HG03469 (cell line): ENCODE measurements at regions not wholly inside any gene's neighbourhood (a gene's known extent, or its start where the extent isn't known, plus 50 kb on each side); places are given as distances from the start of the nearest gene placed in this dataset.

ENCODE experiments used
- ATAC-seq: cut with Tn5 transposase; IDR thresholded peaks from one replicate; pipeline ENCODE4 v1.9.1; 2021; ENCODE audit warnings: mild to moderate bottlenecking, moderate library complexity, moderate number of reproducible peaks; ENCODE audit not compliant: unreplicated experiment

DNA sequence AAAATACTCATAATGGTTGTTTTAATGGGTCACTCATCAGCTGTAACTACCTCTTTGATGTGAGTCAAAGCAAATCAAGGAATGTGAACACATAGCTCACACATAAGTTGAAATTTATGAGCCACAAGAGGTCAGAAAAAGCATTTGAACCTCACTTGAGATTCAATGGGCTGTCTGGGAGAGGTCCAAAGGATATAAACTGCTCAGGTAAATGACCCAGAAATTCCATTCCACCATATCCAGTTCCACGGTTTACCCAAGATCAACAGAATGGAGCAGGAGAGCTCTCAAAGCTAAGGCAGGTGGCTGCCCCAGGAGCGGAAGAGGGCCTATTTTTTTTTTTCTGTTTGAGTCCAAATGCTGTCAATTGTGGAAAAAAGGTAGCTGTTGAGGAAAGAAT lies 464.1 kb downstream of the TNS1 start:
- no peak for ATAC-seq

DNA sequence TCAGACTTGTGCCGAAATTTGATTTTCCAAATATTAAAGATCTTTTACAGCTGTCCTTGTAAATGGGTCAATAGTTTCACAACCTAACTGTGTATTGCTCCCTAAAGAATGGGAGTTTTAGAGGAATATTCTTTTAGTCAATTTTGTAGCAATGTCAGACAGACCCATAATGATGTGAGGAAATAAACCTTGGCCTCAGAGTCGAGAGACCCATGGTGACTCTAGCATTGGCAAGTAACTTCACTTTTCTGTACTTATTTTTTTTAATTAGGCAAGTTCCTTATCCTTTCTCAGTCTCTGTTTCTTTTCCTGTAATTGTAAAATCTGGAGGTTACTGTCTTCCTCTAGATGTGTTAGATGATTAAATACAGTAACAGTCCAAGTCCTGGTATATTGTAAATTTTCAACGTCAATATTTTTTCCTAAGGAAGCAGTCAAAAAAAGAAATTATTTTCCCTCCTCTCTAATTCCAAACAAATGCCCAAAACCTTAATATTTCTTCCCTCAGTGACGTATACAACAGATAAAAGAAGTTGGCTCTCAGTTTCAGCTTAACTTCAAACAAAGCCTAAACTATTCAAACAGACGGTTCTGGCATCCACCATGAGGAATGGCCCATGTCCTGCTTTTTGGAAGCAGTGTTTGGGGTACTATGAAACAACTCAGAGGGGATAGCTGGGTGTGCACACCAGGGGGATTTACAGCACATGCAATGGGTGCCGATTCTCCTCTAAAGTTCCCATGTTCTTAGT lies 466.7 kb downstream of the TNS1 start:
- no peak for ATAC-seq

DNA sequence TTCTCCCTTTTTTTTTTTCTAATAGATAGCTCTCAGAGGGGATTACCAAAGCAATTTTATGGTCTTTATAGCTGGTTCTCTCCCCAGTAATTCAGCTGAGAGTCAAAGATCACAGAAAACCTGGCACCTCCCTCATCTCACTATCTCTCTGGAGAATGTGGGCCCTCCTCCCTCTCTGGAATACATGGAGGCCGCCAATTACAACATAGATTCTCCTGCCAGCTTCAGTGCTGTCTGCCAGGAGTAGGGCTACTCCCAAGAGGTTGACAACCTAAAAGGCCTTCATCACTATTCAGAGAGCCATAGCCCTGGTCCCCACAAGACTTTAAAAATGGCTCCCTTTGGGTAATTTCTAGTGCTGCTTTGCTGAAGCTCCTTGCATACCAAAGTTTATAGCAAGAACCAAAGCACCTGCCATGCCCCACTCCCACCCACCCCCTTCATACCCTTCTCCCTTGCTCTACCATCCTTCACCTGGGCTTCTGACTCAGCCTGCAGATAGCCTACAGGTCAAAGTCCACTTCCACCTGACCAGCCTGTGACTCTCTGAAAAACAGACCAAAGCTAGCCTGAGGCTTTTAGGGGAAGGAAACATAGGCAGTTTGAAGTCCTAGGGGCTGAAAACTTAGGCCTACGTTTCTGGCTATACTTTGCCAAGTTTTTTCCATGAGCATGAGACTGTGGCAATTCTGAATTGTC lies 472.3 kb downstream of the TNS1 start:
- no peak for ATAC-seq

DNA sequence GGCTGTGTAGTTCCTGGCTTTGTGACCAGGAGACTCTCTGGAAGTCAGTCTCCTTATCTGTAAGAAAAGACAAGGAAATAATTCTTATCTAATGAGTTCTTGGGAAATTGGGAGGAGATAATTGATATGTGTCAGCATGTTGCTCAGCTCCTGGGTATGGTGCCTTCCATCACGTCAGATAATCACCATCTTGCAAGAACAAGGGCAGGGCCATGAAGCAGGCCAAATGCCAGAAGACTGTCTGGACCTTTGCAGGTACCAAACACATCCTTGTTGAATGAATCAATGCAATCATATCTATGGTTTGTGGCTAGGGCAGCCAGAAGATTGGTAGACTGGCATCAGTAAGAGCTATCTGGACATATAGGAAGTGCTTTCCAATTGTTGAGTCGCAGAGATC lies 473.5 kb downstream of the TNS1 start:
- ATAC-seq: no peak

DNA sequence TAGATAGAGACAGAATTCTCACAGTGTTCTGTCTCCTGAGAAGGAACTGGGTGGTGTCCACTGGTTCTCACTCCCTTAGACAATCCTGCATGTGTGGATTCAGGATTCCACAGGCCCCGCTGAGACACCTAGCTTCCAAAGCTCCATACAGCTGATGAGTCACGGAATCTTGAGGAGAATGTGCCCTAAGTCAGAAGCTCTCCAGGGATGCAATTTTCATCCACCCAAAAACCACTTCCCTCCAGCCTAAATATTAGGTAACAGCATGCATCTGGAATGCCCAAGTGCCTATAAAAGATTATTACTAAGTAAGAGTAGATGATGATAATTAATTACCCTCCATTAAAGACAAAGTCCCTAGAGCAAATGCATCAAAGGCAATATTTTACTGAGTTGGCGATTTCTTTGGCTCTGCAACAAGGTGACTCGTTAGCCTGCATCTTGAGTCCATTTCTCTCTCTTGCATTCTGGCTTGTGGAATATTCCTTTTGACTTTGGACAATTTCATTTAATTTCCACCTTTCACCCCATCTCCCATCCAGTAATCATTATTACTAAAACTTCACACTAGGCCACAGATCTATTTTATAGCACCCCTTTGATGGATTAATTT lies 475.1 kb downstream of the TNS1 start:
- ATAC-seq: no peak

DNA sequence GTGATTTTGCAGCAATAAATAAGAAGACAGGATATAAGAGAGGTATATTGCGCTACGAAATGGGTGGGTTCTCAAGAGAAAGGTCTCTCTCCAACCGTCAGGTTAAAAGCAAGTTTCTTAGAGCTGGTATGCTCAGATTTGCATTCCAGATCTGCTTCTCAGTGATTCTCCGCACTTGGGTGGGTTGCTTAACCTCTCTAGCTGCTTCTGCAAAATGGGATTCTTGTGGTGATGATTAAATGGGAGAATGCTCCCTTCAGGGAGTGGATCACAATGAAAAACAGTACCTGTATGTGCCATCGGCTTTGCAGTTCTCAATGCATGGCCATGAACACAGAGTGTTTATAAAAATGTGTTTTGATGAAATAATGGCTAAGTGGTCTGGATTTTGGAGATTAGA lies 477.7 kb downstream of the TNS1 start:
- no peak for ATAC-seq

DNA sequence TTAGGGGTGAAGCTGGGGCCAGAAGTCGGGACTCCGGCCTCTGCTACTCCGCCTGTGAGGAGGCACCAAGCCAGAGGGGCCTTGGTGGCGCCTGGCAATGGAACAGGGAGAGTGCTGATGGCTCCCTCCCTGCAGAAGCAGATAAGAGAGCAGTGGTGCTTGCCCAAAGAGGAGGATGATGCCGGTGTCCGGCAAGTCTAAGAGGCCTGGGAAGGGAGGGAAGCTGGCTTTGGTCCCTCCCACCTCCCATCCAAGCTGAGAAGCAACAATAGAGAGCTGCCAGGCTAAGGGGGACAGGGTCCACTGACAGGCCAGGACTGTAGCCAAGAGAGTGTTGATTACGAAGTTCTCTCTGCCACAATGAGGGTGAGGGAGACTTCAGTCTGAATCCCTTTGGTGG lies 479.5 kb downstream of the TNS1 start:
- ATAC-seq: no peak

DNA sequence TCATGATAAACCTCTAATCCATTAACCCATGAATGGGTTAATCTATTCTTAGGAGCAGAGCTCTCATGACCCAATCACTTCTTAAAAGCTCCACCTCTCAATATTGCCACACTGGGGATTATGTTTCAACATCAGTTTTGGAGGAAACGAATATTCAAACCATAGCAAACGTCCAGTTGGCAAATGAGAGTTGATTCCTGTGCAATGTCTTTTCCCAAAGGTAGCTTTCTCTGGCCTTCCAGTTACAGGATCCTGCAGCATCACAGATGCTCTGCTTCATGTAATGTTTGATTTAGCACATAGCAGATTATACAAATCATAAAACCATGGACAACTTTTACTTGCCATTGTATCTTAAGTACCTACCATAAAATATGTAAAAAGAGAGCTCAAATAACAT lies 481.0 kb downstream of the TNS1 start:
- ATAC-seq: no peak

DNA sequence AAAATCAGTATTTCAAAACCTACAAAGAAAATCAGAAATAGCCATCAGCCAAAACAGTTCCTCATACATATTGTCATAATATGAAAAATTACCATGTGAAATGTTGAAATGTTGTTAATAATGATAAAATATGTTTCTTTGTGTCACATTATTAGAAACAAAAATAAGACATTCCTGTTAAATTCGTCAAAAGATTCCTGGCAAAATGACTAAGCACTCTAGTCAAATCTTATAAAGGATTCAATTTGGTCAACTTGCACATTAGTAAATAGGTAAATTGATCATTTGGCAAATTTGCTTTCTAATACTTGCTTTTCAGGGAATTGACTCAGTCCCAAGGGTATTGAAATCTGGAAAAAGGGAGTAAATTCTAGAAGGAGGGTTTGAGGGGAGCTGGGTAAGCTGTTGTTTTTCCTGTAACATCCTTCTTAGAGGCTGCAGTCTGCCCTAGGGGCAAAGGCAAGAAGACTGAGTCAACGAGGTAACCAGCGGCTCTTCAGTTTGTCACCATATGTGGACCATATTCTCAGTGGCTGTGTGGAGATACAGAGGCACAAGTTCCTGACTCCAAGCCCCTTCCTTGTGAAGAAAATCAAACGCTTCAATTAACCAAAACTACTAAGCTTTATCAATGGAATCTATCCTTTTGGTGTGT lies 482.3 kb downstream of the TNS1 start:
- no peak for ATAC-seq

DNA sequence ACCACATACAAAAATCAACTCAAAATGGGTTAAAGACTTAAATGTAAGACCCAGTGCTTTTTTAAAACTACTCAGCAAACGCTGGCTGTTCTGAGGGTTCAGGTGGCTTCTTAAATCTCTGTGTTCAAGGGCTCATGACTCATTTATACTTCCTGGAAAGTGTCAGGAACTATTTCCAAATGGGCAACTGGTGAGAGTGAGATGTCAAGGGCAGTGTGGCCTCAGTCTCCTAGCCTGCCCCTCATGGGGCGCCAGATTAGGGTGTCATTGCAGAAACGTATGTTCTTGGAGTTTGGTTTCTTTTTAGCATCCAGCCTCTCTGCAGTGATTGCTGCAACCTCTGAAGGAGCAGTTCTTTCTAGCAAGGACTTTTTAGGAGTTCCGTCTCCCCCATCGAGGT lies 485.4 kb downstream of the TNS1 start:
- ATAC-seq: no peak

DNA sequence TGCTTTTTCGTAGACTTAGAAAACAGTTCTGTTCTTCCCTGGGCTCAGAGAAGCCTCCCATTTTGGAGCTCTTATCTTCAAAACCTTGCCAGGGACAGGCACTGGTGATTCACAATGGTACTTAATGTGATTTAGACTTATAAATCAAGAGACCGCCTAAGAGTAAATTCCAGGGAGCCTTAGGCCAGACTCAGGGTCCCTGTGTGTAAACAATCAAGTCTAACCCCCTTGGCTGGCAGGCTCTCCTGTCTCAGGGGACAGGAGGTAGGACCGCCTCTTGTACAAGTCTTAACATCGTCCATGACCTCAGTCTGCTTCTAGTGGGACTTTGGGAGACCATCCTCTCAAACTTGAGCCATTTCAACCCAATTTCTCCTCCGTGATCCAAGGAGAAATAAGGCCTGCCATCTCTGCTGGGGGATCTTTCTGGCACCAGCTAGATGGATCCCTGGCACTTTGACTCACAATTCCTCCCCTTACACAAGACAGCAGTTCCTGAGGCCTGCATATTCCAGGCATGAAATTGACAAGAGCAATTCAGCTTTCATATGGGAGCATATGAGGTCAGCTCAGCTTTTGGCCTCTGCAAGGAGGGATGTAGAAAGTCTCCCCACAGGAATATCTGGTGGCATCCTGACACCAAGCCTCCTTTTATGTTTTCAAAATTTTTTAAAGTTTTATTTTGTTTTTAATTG lies 487.0 kb downstream of the TNS1 start:
- ATAC-seq: no peak

DNA sequence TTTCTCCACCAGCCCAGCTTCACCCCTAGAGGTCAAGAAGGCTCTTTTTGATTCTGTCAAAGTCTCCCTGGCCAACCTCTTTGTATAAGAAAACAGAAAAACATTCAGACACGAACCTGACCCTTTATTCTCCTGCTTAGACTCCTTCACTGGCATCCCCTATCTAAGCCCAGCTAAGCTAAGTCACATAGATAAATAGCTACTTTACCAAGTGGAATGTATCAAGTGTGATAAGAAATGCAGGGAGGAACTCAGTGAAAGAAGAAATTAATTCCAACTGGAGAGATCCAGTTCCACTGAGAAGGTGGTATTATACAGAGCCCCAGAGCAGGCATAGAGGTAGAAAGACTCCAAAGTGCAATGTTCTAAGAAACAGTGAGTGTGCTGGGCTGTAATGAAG lies 489.5 kb downstream of the TNS1 start:
- no peak for ATAC-seq

DNA sequence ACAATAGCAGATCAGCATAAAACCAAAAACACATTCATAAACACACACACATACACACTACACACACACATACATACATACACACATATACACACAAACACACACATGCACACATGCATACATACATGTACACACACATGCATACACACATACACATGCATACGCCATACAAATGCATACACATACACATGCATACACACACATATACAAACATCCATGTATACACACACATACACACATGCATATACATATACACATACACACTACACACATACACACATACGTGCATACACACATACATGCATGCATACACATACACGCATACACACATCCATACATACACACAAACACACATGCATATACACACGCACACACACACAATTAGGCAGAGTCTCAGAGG lies 490.1 kb downstream of the TNS1 start:
- no peak for ATAC-seq

DNA sequence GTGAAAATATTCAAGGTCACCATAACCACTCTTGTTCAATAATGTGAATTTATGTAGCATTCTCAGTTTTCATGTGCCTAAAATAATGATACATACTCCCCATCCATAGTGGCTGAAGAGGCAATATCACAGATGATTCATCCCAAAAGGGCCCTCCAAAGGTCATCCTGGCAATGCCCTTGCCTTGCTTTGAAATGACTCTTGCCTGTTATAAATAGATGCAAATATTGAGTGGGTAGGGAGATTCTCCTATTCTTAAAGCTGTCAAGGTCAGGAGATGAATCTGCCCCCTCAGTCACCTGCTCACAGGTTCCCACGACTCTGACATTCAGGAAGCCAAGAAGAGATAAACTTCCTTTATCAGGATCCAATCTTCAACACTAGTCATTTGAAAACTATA lies 490.5 kb downstream of the TNS1 start:
- ATAC-seq: no peak

DNA sequence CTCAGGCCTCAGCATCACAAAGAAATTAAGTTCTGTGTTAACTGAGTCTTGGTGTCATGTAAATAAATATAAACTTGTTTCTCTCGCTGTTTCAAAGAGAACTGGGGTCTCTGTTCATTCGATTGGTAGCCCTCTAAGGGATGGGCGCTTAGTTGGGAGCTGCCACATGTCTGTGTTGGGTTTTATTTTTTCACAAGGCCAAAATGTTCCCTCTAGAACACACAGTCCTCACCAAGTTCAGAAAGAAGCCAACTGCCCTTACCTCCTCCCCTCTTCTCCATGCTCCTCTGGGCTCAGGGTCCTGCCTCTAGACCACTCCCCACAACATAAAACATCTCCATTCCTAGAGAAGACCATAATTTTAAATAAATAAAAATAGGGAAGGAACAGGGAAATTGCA lies 490.9 kb downstream of the TNS1 start:
- no peak for ATAC-seq

DNA sequence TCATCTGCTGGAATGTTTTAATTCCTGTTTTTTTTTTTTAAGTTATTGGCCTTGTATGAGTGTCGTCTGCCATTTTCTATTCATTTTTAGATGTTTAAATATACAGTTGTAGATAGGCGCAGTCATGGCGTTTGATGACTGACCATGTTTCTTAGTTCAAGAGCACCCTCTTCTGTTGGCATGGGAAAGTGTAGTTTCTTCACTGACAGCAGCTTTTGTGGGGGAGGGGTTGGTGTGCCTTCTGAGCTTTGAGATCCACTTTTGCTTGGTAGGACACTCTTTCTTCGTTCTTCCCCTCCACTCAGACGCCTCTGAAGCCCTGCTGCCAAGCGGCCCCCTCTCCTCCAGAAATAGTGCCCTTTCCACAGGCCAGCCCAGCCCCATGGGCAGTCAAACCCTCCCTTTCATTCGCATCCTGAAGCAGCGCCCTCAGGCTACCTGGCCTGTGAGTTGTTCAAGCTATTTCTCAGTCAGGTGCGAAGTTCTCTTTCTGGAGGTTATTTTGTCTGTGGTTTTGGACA lies 492.0 kb downstream of the TNS1 start:
- ATAC-seq: no peak

DNA sequence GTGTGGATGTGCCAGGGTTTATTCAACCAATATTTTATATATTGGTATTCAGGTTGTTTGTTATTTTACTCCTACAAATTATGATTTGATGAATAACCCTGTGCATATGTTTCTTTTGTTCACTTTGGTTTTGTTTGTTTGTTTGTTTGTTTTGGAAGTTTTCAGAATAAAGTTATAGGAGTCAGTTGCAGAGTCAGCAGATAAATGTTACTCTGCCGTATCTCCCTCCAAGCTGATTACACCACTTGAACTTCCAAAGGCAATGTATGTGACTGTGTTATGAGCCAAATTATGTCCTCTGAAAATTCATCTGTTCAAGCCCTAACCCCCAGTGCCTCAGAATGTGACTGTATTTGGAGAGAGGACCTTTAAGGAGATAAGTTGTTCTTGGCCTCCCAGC lies 497.5 kb downstream of the TNS1 start:
- no peak for ATAC-seq

DNA sequence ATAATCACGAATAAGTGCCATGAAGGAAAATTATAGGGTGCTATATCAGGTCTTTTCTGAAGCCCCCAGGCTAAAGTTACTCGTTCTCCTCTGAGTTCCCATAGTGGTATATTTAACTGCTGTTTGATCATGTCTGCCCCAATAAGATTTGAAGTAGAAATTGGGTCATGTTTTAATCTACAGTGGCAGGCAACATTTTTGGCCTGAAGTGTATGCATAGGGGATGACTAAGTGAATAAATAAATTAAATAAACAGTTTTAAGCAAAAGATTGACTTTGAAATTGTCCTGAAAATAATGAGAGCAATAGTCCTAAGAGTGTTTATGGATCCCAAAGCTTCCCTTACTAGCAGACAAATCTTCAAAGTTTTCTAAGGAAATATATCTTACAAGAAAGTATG lies 500.9 kb downstream of the TNS1 start:
- no peak for ATAC-seq

DNA sequence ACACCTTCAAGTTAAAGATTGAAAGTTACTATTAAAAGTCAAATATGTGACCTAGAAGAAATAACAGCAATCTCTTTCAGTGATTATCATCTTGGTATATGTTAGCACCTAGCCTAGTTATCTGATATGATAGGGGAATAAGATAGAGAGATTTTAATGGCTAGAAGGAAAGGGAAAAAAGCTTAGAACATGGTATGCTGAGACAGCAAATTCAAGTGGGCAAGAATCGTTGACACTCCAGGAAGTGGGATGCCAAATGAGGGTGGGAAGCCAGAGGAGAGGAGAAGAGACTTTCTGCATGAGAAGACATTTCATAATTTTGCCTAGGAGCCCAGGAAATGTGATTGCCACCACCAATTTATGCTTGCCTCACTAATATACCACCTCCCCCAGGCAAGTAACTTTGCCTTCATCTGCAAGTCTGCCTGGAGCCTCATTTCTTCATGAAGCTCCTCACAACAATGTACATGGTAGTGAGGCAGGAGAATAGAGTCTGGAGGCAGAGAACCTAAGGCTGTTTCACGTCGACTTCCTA lies 504.9 kb downstream of the TNS1 start:
- no peak for ATAC-seq

DNA sequence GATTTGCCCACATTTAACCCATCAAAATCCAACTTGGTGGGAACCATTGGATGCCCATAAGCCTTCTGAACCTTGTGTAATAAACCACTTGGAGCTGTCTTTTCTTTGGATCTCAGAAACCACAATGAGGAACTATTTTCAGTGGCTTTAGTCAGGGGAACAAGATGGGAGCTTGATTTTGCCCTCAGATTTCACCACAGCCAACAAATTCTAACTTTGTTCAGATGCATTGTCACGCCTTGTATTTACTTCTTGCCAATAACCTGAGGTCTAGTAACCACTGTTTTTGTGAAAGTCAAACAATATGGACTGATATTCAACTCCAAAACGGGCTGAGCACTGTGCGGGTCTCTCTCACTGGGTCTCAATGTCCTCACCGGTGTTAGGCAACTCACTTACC lies 508.2 kb downstream of the TNS1 start:
- ATAC-seq: no peak

DNA sequence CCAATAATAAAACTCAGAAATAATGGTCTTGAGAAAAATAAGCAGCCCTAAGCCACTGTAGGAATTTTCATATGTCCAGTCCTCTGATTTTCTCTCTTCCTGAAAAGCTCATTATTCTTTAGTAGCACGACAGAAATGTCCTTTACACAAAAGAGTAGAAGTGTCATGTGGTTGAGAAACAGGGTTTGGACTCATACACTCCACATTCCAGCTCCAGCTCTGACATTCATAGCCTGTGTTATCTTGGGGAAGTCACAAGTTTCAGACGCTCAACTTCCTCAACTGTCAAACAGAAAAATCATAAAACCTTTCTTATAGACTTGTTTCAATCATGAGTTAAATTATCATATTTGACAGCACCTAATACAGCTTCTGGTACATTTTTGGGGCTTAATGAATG lies 511.5 kb downstream of the TNS1 start:
- ATAC-seq: no peak
